Brain microvascular endothelial cell (primary cell): ENCODE measurements at regions not wholly inside any gene's neighbourhood (a gene's known extent, or its start where the extent isn't known, plus 50 kb on each side); places are given as distances from the start of the nearest gene placed in this dataset.

Source experiments
- DNase-seq: peaks from one replicate; pipeline ENCODE4 v3.0.0-alpha.2; 2020
- H3K27ac ChIP-seq: fragments of 250-450 bp; sonication (Bioruptor Pico); 2 replicates; pipeline ENCODE4 v1.5.1; 2020; ENCODE audit warnings: mild to moderate bottlenecking, moderate library complexity
- H3K27me3 ChIP-seq: fragments of 250-450 bp; sonication (Bioruptor Pico); replicated peaks from 2 replicates; pipeline ENCODE4 v1.5.1; 2020; ENCODE audit warnings: mild to moderate bottlenecking
- H3K36me3 ChIP-seq: fragments of 250-450 bp; sonication (Bioruptor Pico); replicated peaks from 2 replicates; pipeline ENCODE4 v1.5.1; 2020; ENCODE audit warnings: mild to moderate bottlenecking
- H3K4me3 ChIP-seq: 2 replicates; pipeline ENCODE4 v1.5.1; 2011; ENCODE audit warnings: low read depth, mild to moderate bottlenecking, control low read depth, low read length, moderate library complexity
- in situ Hi-C: cut with HindIII; loops from 2 replicates; pipeline ENCODE4 v1.10.0; 2017; ENCODE audit warnings: low sequenced_read_pairs, low pct_ligation_motif_present
- TF ChIP-seq, protein P1 (sequence below): IDR thresholded peaks from 2 replicates; pipeline ENCODE4 v1.5.1; 2011; ENCODE audit warnings: low read depth, mild to moderate bottlenecking, moderate library complexity, low read length, control low read depth, inconsistent platforms; ENCODE audit errors: missing control alignments

DNA sequence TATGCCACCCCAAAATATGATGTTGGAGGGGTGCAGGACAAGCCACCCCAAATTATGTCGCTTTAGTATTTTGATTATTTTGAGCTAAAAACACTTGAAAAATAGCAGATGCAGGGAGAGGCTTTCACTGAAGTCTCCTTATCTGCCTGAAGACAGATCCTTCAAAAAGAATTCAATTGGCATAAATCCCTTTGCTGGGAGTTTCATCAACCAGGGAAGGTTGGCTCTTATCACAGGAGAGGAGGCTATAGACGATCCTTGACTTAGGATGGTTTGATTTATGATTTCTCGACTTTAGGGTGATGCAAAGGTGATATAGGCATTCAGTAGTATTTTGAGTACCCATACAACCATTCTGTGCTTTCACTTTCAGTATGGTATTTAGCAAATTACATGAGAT is 97.8 kb upstream of the CAMK1G start:
- Histone ChIP-seq H3K27me3 (no peaks in the 10 kb centered on the region), H3K27ac (no peak overlapping the region), H3K36me3 (no peaks in the 10 kb centered on the region), H3K4me3 (no peak overlapping the region)
- in situ Hi-C loops: no loop called here
- DNase-seq: no peak
- TF ChIP-seq, protein P1, sequence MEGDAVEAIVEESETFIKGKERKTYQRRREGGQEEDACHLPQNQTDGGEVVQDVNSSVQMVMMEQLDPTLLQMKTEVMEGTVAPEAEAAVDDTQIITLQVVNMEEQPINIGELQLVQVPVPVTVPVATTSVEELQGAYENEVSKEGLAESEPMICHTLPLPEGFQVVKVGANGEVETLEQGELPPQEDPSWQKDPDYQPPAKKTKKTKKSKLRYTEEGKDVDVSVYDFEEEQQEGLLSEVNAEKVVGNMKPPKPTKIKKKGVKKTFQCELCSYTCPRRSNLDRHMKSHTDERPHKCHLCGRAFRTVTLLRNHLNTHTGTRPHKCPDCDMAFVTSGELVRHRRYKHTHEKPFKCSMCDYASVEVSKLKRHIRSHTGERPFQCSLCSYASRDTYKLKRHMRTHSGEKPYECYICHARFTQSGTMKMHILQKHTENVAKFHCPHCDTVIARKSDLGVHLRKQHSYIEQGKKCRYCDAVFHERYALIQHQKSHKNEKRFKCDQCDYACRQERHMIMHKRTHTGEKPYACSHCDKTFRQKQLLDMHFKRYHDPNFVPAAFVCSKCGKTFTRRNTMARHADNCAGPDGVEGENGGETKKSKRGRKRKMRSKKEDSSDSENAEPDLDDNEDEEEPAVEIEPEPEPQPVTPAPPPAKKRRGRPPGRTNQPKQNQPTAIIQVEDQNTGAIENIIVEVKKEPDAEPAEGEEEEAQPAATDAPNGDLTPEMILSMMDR: no peak

DNA sequence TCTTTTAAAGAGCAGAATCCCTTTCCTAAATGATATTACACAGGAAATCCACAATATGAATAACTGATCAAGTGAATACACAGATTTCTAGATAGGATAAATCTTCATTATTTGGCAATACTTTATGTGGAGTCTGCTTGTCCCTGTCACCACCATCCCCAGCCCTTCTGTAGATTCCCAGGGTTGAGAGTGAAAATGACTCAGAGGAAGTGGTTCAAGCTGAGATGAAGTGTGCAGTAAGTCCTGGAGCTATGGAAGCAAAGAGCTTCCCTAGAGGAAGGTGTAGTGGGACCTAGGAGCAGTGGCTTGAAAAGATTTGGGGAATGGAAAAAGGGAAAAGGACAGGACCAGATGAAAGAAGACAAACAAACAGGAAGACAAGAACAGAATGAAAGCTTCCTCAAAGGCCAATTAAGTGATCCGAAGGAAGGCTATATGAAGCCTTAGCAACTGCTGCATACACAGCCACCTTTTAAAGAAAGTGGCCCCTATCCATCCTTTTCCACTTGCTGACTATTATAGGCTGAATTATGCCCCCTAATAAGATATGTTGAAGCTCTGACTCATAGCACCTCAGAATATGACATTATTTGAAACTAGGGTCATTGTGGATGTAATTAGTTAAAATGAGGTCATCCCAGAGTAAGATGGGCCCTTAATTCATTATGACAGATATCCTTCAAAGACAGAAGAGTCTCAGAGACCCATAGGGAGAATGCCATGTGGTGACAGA is 96.5 kb upstream of the CAMK1G start:
- in situ Hi-C loops: no loop called here

DNA sequence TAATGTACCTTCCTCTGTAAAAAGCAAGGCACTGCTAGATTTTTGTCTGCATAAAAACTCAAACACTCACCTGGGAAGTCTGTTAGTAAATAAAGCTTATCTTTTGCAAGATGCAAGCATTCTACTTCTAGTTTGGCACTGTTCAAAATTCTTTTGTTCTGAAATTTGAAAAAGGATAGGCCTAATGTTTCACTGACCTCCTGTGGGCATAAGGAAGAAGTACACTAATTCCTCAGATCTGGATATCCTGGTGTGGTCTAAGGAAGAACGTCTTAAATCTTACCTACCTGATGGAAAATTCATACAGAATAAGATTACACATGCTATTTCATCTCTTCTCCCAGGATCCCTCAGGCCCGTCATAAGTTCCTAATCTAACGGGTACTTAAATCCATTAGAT is 93.5 kb upstream of the CAMK1G start:
- DNase-seq: no peak
- H3K27ac ChIP-seq: no peak overlapping the region
- H3K36me3 ChIP-seq: no peaks in the 10 kb centered on the region
- no peaks in the 10 kb centered on the region for H3K27me3 ChIP-seq
- in situ Hi-C loops: no loop called here
- TF ChIP-seq, protein P1: peak; percentile 41
- H3K4me3 ChIP-seq: no peak overlapping the region

More for the DNA sequence above, 96.5 kb upstream of the CAMK1G start:
- TF ChIP-seq, protein P1: no peak
- no peaks in the 10 kb centered on the region for H3K27me3 ChIP-seq
- peak; percentile 31 for DNase-seq
- H3K4me3 ChIP-seq: no peak overlapping the region
- H3K27ac ChIP-seq: no peak overlapping the region
- no peaks in the 10 kb centered on the region for H3K36me3 ChIP-seq

DNA sequence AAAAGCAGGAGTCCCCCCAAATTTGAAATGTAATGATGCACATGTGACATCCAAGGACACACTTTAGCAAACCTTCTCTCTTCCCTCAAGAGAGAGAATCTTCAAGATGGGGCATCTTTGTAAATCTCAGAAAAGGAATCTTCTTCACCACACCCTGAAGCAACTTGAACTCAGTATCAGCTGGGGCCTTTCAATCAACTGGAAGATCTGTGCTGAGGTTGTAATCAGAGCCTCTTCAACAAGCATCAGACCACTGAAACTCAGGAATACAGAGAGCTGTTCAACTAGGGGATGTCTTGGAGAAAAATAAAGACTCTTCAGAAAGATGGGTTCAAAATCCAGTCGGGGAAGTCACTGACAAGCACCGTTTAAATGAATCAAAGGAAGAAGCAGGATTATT is 92.5 kb upstream of the CAMK1G start:
- no peak for DNase-seq
- no peak overlapping the region for H3K27ac ChIP-seq
- TF ChIP-seq, protein P1: no peak
- H3K4me3 ChIP-seq: no peak overlapping the region
- no peaks in the 10 kb centered on the region for H3K36me3 ChIP-seq
- H3K27me3 ChIP-seq: no peaks in the 10 kb centered on the region
- in situ Hi-C loops: no loop called here

DNA sequence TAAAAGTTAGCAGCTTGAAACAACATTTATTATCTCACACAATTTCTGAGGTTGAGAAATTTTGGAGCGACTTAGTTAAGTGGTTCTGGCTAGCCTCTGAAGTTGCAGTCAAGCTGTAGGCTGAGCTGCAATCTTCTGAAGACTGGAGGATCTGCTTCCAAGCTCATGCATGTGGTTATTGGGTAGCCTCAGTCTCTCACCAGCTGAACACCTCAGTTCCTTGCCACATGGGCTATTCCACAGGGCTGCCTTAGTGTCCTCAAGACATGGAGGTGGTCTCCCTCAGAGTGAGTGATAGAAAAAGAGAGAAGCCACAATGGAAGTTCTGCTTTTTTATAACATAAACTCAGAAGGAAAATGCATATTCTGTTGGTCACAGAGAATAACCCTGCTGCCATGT is 92.0 kb upstream of the CAMK1G start:
- Histone ChIP-seq H3K36me3 (no peaks in the 10 kb centered on the region), H3K4me3 (no peak overlapping the region), H3K27me3 (no peaks in the 10 kb centered on the region), H3K27ac (no peak overlapping the region)
- TF ChIP-seq, protein P1: no peak
- DNase-seq: no peak
- in situ Hi-C loops: no loop called here

DNA sequence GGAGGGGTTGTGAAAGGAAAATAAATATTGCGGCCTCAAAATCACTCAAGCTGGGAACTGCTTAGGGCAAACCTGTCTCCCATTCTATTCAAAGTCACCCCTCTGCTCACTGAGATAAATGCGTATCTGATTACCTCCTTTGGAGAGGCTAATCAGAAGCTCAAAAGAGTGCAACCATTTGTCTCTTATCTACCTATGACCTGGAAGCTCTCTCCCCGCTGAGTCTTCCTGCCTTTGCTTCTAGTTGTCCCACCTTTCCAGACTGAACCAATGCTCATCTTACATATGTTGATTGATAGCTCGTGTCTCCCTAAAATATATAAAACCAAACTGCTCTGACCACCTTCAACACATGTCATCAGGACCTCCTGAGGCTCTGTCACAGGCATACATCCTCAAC is 91.6 kb upstream of the CAMK1G start:
- no peaks in the 10 kb centered on the region for H3K27me3 ChIP-seq
- TF ChIP-seq, protein P1: no peak
- in situ Hi-C loops: no loop called here
- no peak overlapping the region for H3K4me3 ChIP-seq
- H3K27ac ChIP-seq: no peak overlapping the region
- no peak for DNase-seq
- no peaks in the 10 kb centered on the region for H3K36me3 ChIP-seq
